LHCN-M2 (cell line): ENCODE measurements at regions not wholly inside any gene's neighbourhood (a gene's known extent, or its start where the extent isn't known, plus 50 kb on each side); places are given as distances from the start of the nearest gene placed in this dataset.
A peak's percentile ranks its signal among the peaks of the same experiment; 100 is the strongest.
"Not testable (repeated sequence)": the region's sequence is repeated elsewhere in the genome, so short reads cannot be mapped to it uniquely, and the experiment has no call there.

ENCODE experiments used
- DNase-seq: peaks from one replicate; pipeline ENCODE4 v3.0.0-alpha.2; 2012; ENCODE audit warnings: low read depth

GRCh38 chr2:149716687-149717086, 129.1 kb upstream of the MMADHC start:
- no peak for DNase-seq

GRCh38 chr2:149715894-149716293, 128.3 kb upstream of the MMADHC start:
- DNase-seq, result no peak

GRCh38 chr2:149715005-149715592, 127.5 kb upstream of the MMADHC start:
- DNase-seq, result peak; percentile 78

GRCh38 chr2:149709496-149710263, 122.1 kb upstream of the MMADHC start:
- no peak for DNase-seq

GRCh38 chr2:149703281-149703680, 115.7 kb upstream of the MMADHC start:
- DNase-seq, result no peak

- DNase-seq, result no peak
Observed at GRCh38 chr2:149702571-149702970, 115.0 kb upstream of the MMADHC start.

- DNase-seq, result no peak
Observed at GRCh38 chr2:149701241-149701640, 113.7 kb upstream of the MMADHC start.

GRCh38 chr2:149692961-149693396, 105.4 kb upstream of the MMADHC start:
- DNase-seq, result peak; percentile 59

GRCh38 chr2:149690825-149691224, 103.2 kb upstream of the MMADHC start:
- no peak for DNase-seq

GRCh38 chr2:149687052-149687427, 99.5 kb upstream of the MMADHC start:
- DNase-seq, result no peak

- DNase-seq, result peak; percentile 64
Observed at GRCh38 chr2:149686136-149687051, 98.8 kb upstream of the MMADHC start.

- not testable (repeated sequence) for DNase-seq
Observed at GRCh38 chr2:149685401-149685800, 97.8 kb upstream of the MMADHC start.

GRCh38 chr2:149679286-149679685, 91.7 kb upstream of the MMADHC start:
- peak; percentile 36 for DNase-seq

GRCh38 chr2:149677416-149677815, 89.8 kb upstream of the MMADHC start:
- no peak for DNase-seq

- no peak for DNase-seq
Observed at GRCh38 chr2:149670086-149670485, 82.5 kb upstream of the MMADHC start.

GRCh38 chr2:149666809-149667320, 79.3 kb upstream of the MMADHC start:
- DNase-seq, result no peak

GRCh38 chr2:149664896-149665295, 77.3 kb upstream of the MMADHC start:
- DNase-seq, result no peak

- DNase-seq, result no peak
Observed at GRCh38 chr2:149662556-149662955, 75.0 kb upstream of the MMADHC start.

GRCh38 chr2:149661844-149662243, 74.3 kb upstream of the MMADHC start:
- peak; percentile 75 for DNase-seq

GRCh38 chr2:149658553-149658952, 71.0 kb upstream of the MMADHC start:
- no peak for DNase-seq

- no peak for DNase-seq
Observed at GRCh38 chr2:149657401-149658040, 69.9 kb upstream of the MMADHC start.

GRCh38 chr2:149656996-149657395, 69.4 kb upstream of the MMADHC start:
- DNase-seq, result no peak
